Left lung (tissue), 4 donors: ENCODE measurements at regions not wholly inside any gene's neighbourhood (a gene's known extent, or its start where the extent isn't known, plus 50 kb on each side); places are given as distances from the start of the nearest gene placed in this dataset.
A peak's percentile ranks its signal among the peaks of the same experiment; 100 is the strongest.

ENCODE experiments used
- ATAC-seq: fragments of 200-7000 bp; cut with Tn5 transposase; one replicate; pipeline ENCODE4 v1.9.1; 2020; ENCODE audit warnings: moderate library complexity
- DNase-seq, 4 donors: peaks; one replicate each; pipeline ENCODE4 v3.0.0-alpha.2; 2013 to 2020
- H3K27ac ChIP-seq, 2 donors: fragments of 200-600 bp; sonication (generic) in 1 of 2; one replicate each; pipeline versions ENCODE4 v1.5.0 to v1.8.0; 2020 to 2021
- H3K27me3 ChIP-seq, 2 donors: fragments of 200-600 bp; sonication (generic) in 1 of 2; one replicate each; pipeline versions ENCODE4 v1.5.0 to v1.8.0; 2020 to 2021
- H3K36me3 ChIP-seq, 2 donors: fragments of 200-600 bp; sonication (generic) in 1 of 2; one replicate each; pipeline versions ENCODE4 v1.5.0 to v1.8.0; 2020 to 2021
- H3K4me1 ChIP-seq, 2 donors: fragments of 200-600 bp; one replicate each; pipeline ENCODE4 v1.8.0; 2021
- H3K4me3 ChIP-seq, 2 donors: fragments of 200-600 bp; sonication (generic) in 1 of 2; one replicate each; pipeline versions ENCODE4 v1.5.0 to v1.8.0; 2020 to 2021; ENCODE audit warnings: mild to moderate bottlenecking in 1 of 2
- H3K9me3 ChIP-seq, 2 donors: fragments of 200-600 bp; sonication (generic) in 1 of 2; one replicate each; pipeline versions ENCODE4 v1.5.0 to v1.8.0; 2020 to 2021
- intact Hi-C, 2 donors: fragments of 100-400 bp; cut with DNase I; formaldehyde crosslinking; loops; one replicate each; pipeline versions ENCODE4 v1.11.2 to v1.14.2; 2022
- TF ChIP-seq, protein P1 (sequence below), 2 donors: fragments of 200-600 bp; sonication (generic) in 1 of 2; IDR thresholded peaks; one replicate each; pipeline versions ENCODE4 v1.5.0 to v1.8.0; 2021; ENCODE audit warnings: antibody characterized with exemption in 2 of 2
- donor health status: DM: no; HTN: yes; CAD: no.
- donor health status: DM: no; HTN: no; CAD: no.

DNA sequence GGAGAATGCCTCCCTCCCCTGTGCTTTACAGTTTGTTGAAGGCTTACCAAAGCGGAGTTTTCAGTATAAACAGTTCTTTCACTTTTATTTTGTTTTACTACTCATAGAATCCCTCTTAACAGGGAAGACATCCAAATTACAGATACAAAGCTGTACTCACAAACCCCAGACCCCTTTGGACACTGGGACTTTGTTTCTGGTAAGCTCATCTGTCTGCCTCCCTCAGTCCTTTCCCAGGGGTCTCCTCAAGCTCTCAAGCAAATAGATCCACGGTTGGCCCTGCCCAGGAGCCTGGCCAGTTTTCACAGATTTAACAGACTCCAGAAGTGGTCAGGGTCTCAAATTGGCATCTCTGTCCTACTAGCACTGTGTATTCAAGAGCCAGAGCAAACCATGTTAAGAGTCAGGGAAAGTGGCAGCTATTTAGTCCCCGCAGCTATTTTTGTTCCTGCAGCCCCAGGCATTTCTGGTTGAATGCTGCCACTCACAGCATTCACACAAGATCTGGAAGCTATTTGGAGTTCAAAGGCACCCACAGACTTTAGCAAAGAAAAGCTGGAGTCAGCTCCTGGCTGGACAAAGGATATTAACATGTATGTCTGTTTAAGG is 54.2 kb downstream of the TMEM100 start:
- no peaks in the 10 kb centered on the region for H3K36me3 ChIP-seq
- H3K27ac ChIP-seq = no peak overlapping the region
- intact Hi-C loops = no loop called here
- DNase-seq (no peak), ATAC-seq (no peak)
- H3K4me1 ChIP-seq = peaks cover 5 to 44% of the 10 kb centered on the region in 2 donors
- no peaks in the 10 kb centered on the region for H3K27me3 ChIP-seq
- H3K9me3 ChIP-seq = no peaks in the 10 kb centered on the region
- TF ChIP-seq, protein P1, sequence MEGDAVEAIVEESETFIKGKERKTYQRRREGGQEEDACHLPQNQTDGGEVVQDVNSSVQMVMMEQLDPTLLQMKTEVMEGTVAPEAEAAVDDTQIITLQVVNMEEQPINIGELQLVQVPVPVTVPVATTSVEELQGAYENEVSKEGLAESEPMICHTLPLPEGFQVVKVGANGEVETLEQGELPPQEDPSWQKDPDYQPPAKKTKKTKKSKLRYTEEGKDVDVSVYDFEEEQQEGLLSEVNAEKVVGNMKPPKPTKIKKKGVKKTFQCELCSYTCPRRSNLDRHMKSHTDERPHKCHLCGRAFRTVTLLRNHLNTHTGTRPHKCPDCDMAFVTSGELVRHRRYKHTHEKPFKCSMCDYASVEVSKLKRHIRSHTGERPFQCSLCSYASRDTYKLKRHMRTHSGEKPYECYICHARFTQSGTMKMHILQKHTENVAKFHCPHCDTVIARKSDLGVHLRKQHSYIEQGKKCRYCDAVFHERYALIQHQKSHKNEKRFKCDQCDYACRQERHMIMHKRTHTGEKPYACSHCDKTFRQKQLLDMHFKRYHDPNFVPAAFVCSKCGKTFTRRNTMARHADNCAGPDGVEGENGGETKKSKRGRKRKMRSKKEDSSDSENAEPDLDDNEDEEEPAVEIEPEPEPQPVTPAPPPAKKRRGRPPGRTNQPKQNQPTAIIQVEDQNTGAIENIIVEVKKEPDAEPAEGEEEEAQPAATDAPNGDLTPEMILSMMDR (IDR thresholded peaks at IDR 0.05) = no peak
- H3K4me3 ChIP-seq = no peak overlapping the region

DNA sequence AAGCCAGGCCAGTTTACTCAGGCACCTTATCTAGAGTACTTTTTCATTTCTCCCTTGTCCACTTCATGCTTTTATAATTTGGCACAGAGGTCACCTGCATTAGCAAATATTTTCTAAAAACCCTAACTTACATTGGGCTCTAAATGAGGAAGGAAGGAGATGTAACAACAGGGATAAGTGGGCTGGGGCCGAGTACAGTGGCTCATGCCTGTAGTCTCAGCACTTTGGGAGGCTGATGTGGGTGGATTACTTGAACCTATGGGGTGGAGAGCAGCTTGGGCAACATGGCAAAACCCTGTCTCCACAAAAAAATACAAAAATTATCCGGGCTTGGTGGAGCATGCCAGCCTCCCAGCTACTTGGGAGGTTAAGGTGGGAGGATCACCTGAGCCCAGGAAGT is 55.9 kb downstream of the TMEM100 start:
- no peaks in the 10 kb centered on the region for H3K9me3 ChIP-seq
- H3K4me1 ChIP-seq = peaks cover 0 to 29% of the 10 kb centered on the region in 2 donors
- TF ChIP-seq, protein P1 (IDR thresholded peaks at IDR 0.05) = no peak
- no peak overlapping the region for H3K27ac ChIP-seq
- no peak for DNase-seq
- H3K4me3 ChIP-seq = no peak overlapping the region
- no peaks in the 10 kb centered on the region for H3K36me3 ChIP-seq
- intact Hi-C loops = no loop called here
- no peak for ATAC-seq
- H3K27me3 ChIP-seq = no peaks in the 10 kb centered on the region

DNA sequence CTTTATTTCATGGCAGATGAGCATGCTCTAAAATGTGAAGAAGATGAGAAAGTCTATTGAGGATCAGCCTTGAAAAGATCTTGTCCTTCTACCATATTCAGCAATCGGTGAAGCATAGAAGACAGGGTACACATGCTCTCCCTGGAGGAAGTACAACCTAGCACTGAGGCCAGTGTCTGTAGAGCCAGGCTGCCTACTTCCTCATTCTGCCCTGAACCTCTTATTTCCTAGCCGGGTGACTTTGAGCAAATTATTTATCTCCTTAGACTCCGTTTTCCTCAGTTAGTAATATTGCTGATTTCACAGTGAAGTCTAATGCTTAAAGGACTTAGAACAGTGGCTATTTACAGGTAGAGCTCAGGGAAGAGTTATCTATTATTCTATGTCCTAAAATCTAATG is 58.4 kb downstream of the TMEM100 start:
- TF ChIP-seq, protein P1 (IDR thresholded peaks at IDR 0.05) = no peak
- H3K4me3 ChIP-seq = no peak overlapping the region
- peak overlapping the region in 1 of 2 donors; percentile 39 for H3K27ac ChIP-seq
- H3K36me3 ChIP-seq = no peaks in the 10 kb centered on the region
- DNase-seq (no peak), ATAC-seq (peak; percentile 59)
- no peaks in the 10 kb centered on the region for H3K9me3 ChIP-seq
- no peaks in the 10 kb centered on the region for H3K27me3 ChIP-seq
- intact Hi-C loops = no loop called here
- peaks cover 0 to 25% of the 10 kb centered on the region in 2 donors for H3K4me1 ChIP-seq

DNA sequence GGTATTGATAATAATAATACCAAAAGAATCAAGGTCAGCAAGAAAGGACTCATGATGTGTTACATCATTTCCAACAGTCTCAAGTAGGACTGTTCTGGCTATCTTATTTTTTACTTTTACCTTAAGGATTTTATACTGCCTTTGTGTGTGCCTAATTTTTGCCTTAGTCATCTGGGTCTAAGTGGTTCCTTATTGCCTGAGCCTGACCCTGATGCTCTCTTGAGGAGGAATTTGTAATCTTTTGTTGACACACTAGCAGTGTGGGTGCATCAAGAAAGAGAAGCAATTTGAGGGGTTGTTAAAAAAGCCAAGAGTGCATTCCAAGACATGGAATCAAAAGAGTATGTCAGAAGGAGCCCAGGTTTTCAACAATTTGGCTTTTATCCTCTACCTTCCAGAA is 59.3 kb downstream of the TMEM100 start:
- Histone ChIP-seq H3K36me3 (no peaks in the 10 kb centered on the region), H3K27ac (no peak overlapping the region), H3K4me1 (peaks cover 0 to 20% of the 10 kb centered on the region in 2 donors), H3K27me3 (no peaks in the 10 kb centered on the region), H3K9me3 (no peaks in the 10 kb centered on the region), H3K4me3 (no peak overlapping the region)
- TF ChIP-seq, protein P1 (IDR thresholded peaks at IDR 0.05) = no peak
- intact Hi-C loops = no loop called here
- ATAC-seq (peak; percentile 33), DNase-seq (no peak)

DNA sequence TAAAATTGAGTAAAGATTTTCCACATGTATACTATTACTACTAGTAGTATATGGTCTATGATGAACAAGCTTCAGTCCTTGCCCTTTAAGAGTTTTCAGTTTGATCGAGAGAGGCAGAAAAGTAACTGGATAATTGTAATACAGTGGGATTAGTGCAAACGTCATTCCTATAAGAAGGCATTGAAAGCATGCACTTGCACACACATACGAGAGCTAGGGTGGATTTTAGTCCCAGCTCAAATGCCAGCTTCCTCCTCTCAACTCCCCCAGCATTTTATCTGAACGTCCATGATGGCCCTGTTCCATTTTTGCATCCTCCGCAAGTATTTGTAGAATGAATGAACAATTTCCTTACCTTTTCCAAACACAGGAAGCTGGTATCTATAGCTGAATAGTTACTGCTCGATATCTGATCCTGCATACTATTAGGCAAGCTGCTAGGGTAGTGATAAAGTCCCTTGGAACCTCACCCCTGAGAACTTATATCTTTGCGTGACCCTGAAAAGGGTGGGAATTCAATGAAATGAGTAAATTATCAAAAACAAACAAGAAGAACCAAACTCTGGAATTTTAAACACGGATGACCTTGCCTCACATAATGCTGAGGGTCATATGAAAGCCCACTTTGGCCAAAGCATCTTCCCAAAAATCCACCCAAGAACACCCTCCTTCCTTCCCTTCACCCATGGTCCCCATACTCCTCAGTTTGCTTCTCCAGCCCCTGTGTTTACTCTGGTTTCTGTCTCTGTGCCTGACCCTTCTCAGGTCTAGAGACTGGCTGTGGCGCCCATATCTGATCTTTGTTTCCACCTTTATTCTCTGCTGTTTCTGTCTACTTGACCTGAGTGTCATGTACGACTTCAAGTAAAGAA is 60.5 kb downstream of the TMEM100 start:
- Histone ChIP-seq H3K9me3 (no peaks in the 10 kb centered on the region), H3K36me3 (no peaks in the 10 kb centered on the region), H3K4me1 (peaks cover 0 to 18% of the 10 kb centered on the region in 2 donors), H3K4me3 (no peak overlapping the region), H3K27me3 (no peaks in the 10 kb centered on the region), H3K27ac (no peak overlapping the region)
- TF ChIP-seq, protein P1 (IDR thresholded peaks at IDR 0.05) = no peak
- DNase-seq (no peak), ATAC-seq (no peak)
- intact Hi-C loops = no loop called here
